ENCODE measurements at regions not wholly inside any gene's neighbourhood (a gene's known extent, or its start where the extent isn't known, plus 50 kb on each side); places are given as distances from the start of the nearest gene placed in this dataset.
"Not testable (repeated sequence)": the region's sequence is repeated elsewhere in the genome, so short reads cannot be mapped to it uniquely, and the experiment has no call there.

DNA sequence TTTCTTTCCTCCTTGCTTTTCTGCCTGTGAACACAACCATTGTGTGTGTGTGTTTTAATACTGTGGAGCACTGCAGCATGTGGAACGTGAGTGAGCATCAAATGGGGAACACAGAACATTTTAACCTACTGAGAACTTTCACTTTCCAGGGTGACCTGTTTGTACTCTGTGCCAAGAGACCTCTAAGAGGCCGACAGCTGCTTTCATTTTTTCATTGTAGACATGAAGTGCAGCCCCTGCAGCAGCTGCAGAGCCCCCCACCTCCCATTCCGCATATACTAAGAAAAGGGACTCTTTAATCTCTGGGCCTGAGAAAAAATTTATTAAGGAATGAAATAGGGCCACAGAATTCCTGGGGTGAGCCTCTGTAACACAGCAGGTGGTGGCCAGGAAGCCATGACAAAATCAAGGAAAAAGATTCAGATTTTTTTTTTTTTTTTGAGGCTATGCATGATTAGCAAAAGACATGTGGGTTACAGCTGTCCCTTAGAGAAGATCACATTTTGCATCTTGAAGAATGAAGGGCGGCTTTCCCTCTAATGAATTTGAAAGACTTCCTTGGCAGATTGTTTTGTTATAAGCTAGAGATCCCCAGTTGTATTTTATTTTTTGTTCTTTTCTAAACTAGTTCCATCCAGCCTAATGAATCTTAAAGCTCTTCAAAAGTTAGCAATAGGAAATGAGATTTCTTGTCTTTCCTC lies 503.4 kb downstream of the CD109 start:
- Mint-ChIP-seq H3K36me3 (no peaks in the 10 kb centered on the region), H3K9me3 (peaks cover 0 to 3% (median 1%) of the 10 kb centered on the region in 7 donors), H3K4me1 (no peaks in the 10 kb centered on the region), H3K27me3 (no peaks in the 10 kb centered on the region), H3K27ac (no peak overlapping the region), H3K4me3 (no peak overlapping the region)
- Histone ChIP-seq H3K36me3 (ENCODE audit: control insufficient read depth, insufficient read depth, low read length) (no peaks in the 10 kb centered on the region), H3K27ac (ENCODE audit: insufficient read depth, low read length, poor library complexity, severe bottlenecking) (no peak overlapping the region), H3K4me3 (ENCODE audit: low read depth, low read length) (no peak overlapping the region), H3K27me3 (ENCODE audit: control insufficient read depth, insufficient read depth, low read length) (no peaks in the 10 kb centered on the region), H3K4me1 (ENCODE audit: control insufficient read depth, insufficient read depth, low read length, poor library complexity, severe bottlenecking) (no peaks in the 10 kb centered on the region), H3K9me3 (ENCODE audit: control insufficient read depth in 2 of 2, low read length in 2 of 2) (peaks cover 0 to 3% of the 10 kb centered on the region in 2 experiments)
- DNase-seq, result no peak
- no peak for ATAC-seq (ENCODE audit: low read depth in 2 of 2)

DNA sequence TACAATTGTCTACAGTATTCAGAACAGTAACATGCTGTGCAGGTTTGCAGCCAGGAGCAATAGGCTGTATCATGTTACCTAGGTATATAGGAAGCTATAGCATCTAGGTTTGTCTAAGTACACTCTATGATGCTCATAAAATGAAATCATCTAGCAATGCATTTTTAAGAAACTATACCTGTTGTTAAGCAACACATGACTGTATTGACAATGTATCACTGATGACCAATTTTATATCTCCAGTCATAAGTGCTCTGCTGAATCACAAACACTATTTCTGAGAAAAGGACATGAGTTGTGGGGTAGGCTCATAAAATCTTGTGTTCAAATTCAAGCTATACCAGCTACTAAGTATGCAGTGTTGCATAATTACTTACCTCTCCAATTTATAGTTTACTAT lies 501.3 kb downstream of the CD109 start:
- Mint-ChIP-seq H3K36me3 (no peaks in the 10 kb centered on the region), H3K4me3 (no peak overlapping the region), H3K27ac (no peak overlapping the region), H3K27me3 (no peaks in the 10 kb centered on the region), H3K9me3 (peaks cover 0 to 5% (median 0%) of the 10 kb centered on the region in 7 donors), H3K4me1 (no peaks in the 10 kb centered on the region)
- Histone ChIP-seq H3K4me1 (ENCODE audit: control insufficient read depth, insufficient read depth, low read length, poor library complexity, severe bottlenecking) (no peaks in the 10 kb centered on the region), H3K27ac (ENCODE audit: insufficient read depth, low read length, poor library complexity, severe bottlenecking) (no peak overlapping the region), H3K27me3 (ENCODE audit: control insufficient read depth, insufficient read depth, low read length) (no peaks in the 10 kb centered on the region), H3K4me3 (ENCODE audit: low read depth, low read length) (no peak overlapping the region), H3K9me3 (ENCODE audit: control insufficient read depth in 2 of 2, low read length in 2 of 2) (peaks cover 0 to 4% of the 10 kb centered on the region in 2 experiments), H3K36me3 (ENCODE audit: control insufficient read depth, insufficient read depth, low read length) (no peaks in the 10 kb centered on the region)
- ATAC-seq (ENCODE audit: low read depth in 2 of 2) (no peak), DNase-seq (no peak)

DNA sequence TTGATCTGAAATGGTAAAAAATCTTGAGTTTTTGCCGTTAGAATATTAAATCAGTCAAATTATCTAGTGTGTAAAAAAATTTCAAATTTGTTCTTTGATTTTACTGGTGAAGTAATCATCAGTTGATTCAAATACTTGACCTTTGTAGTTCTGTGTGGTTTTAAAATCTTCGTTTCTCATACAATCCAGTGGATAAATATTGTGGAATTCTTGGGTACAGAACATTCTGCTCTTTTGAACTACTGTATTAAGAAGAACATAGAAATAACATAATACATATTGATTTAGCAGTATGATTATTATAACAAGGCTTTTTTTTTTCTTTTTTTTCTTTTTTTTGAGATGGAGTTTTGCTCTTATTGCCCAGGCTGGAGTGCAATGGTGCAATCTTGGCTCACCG lies 491.8 kb downstream of the CD109 start:
- no peak overlapping the region for H3K27ac Mint-ChIP-seq
- no peaks in the 10 kb centered on the region for H3K4me1 Mint-ChIP-seq
- Histone ChIP-seq H3K9me3 (ENCODE audit: control insufficient read depth in 2 of 2, low read length in 2 of 2) (no peaks in the 10 kb centered on the region), H3K4me3 (ENCODE audit: low read depth, low read length) (no peak overlapping the region), H3K4me1 (ENCODE audit: control insufficient read depth, insufficient read depth, low read length, poor library complexity, severe bottlenecking) (no peaks in the 10 kb centered on the region), H3K36me3 (ENCODE audit: control insufficient read depth, insufficient read depth, low read length) (no peaks in the 10 kb centered on the region), H3K27me3 (ENCODE audit: control insufficient read depth, insufficient read depth, low read length) (no peaks in the 10 kb centered on the region), H3K27ac (ENCODE audit: insufficient read depth, low read length, poor library complexity, severe bottlenecking) (no peak overlapping the region)
- no peaks in the 10 kb centered on the region for H3K27me3 Mint-ChIP-seq
- no peak for DNase-seq
- H3K36me3 Mint-ChIP-seq, result no peaks in the 10 kb centered on the region
- peaks cover 0 to 8% (median 3%) of the 10 kb centered on the region in 7 donors for H3K9me3 Mint-ChIP-seq
- H3K4me3 Mint-ChIP-seq, result no peak overlapping the region
- ATAC-seq (ENCODE audit: low read depth in 2 of 2), result no peak

DNA sequence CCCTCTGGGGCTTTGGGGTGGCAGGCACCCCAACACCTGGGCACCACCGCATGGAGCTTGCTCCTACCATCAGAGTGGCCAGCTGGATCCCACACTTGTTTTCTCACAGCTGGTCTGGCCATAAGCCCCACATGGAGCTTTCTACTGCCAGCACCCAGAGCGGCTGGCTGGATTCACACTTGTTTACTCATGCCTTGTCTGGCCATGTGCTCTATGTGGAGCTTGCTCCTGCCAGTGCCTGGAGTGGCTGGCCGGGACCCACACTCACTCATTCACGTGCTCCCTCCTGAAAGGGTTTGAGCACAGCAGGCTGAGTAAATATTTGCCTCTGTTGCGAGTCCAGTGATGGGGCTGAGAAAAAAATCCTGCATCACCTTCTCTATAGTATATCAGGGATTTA lies 487.0 kb downstream of the CD109 start:
- peaks cover 0 to 6% (median 3%) of the 10 kb centered on the region in 7 donors for H3K9me3 Mint-ChIP-seq
- no peaks in the 10 kb centered on the region for H3K9me3 ChIP-seq (ENCODE audit: control insufficient read depth in 2 of 2, low read length in 2 of 2)
- H3K27me3 ChIP-seq (ENCODE audit: control insufficient read depth, insufficient read depth, low read length), result no peaks in the 10 kb centered on the region
- no peaks in the 10 kb centered on the region for H3K27me3 Mint-ChIP-seq
- DNase-seq (no peak), ATAC-seq (ENCODE audit: low read depth in 2 of 2) (no peak)
- no peak overlapping the region for H3K4me3 ChIP-seq (ENCODE audit: low read depth, low read length)
- H3K36me3 ChIP-seq (ENCODE audit: control insufficient read depth, insufficient read depth, low read length), result no peaks in the 10 kb centered on the region
- no peak overlapping the region for H3K27ac ChIP-seq (ENCODE audit: insufficient read depth, low read length, poor library complexity, severe bottlenecking)
- no peaks in the 10 kb centered on the region for H3K36me3 Mint-ChIP-seq
- no peak overlapping the region for H3K27ac Mint-ChIP-seq
- no peaks in the 10 kb centered on the region for H3K4me1 Mint-ChIP-seq
- H3K4me1 ChIP-seq (ENCODE audit: control insufficient read depth, insufficient read depth, low read length, poor library complexity, severe bottlenecking), result no peaks in the 10 kb centered on the region
- no peak overlapping the region for H3K4me3 Mint-ChIP-seq

DNA sequence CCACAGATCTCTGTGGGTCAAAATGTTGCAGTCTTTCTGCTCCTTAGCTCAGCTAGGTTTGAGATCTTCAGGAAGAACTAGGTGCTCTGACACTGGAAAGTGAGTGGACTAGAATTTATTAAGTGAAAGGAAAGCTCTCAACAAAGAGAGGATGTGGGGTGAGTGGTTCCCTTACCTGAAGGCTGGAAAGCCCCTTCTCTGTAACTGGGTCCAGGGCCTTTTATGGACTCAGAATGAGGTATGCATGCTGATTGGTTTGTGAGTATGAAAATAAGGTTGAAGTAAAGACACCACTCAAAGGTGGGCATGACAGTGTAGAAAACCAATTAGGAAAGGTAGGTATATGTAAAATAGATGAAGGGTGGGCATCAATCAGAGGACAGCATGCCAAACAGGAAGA lies 485.5 kb downstream of the CD109 start:
- Histone ChIP-seq H3K36me3 (ENCODE audit: control insufficient read depth, insufficient read depth, low read length) (no peaks in the 10 kb centered on the region), H3K4me3 (ENCODE audit: low read depth, low read length) (no peak overlapping the region), H3K4me1 (ENCODE audit: control insufficient read depth, insufficient read depth, low read length, poor library complexity, severe bottlenecking) (no peaks in the 10 kb centered on the region), H3K9me3 (ENCODE audit: control insufficient read depth in 2 of 2, low read length in 2 of 2) (no peaks in the 10 kb centered on the region), H3K27ac (ENCODE audit: insufficient read depth, low read length, poor library complexity, severe bottlenecking) (no peak overlapping the region), H3K27me3 (ENCODE audit: control insufficient read depth, insufficient read depth, low read length) (no peaks in the 10 kb centered on the region)
- no peak overlapping the region for H3K27ac Mint-ChIP-seq
- H3K4me1 Mint-ChIP-seq, result no peaks in the 10 kb centered on the region
- DNase-seq (no peak), ATAC-seq (ENCODE audit: low read depth in 2 of 2) (no peak)
- no peak overlapping the region for H3K4me3 Mint-ChIP-seq
- no peaks in the 10 kb centered on the region for H3K36me3 Mint-ChIP-seq
- H3K9me3 Mint-ChIP-seq, result peaks cover 0 to 6% (median 3%) of the 10 kb centered on the region in 7 donors
- H3K27me3 Mint-ChIP-seq, result no peaks in the 10 kb centered on the region

DNA sequence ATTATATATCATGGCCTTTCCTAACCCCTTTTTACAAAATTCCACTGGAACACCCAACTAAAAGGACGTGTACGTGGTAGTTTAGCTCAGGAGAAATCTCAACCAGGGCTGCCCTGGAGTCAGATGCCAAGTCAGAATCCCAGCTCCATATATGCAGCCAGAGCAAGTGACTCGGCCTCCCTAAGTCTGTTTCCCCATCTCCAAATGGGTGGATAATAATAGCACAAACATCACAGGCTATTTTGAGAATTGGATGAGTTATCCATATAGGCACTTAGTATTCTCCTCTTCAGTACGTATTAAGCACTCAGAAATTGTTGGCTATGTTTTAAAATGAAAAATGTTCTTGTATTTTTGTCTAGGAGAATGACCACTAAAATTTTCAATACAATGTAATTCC lies 481.5 kb downstream of the CD109 start:
- no peak for DNase-seq
- H3K4me1 ChIP-seq (ENCODE audit: control insufficient read depth, insufficient read depth, low read length, poor library complexity, severe bottlenecking), result no peaks in the 10 kb centered on the region
- no peak for ATAC-seq (ENCODE audit: low read depth in 2 of 2)
- Mint-ChIP-seq H3K4me3 (no peak overlapping the region), H3K36me3 (no peaks in the 10 kb centered on the region), H3K4me1 (no peaks in the 10 kb centered on the region), H3K9me3 (peaks cover 0 to 3% (median 0%) of the 10 kb centered on the region in 7 donors), H3K27ac (no peak overlapping the region), H3K27me3 (no peaks in the 10 kb centered on the region)
- H3K27ac ChIP-seq (ENCODE audit: insufficient read depth, low read length, poor library complexity, severe bottlenecking), result no peak overlapping the region
- no peaks in the 10 kb centered on the region for H3K27me3 ChIP-seq (ENCODE audit: control insufficient read depth, insufficient read depth, low read length)
- H3K4me3 ChIP-seq (ENCODE audit: low read depth, low read length), result no peak overlapping the region
- H3K9me3 ChIP-seq (ENCODE audit: control insufficient read depth in 2 of 2, low read length in 2 of 2), result no peaks in the 10 kb centered on the region
- H3K36me3 ChIP-seq (ENCODE audit: control insufficient read depth, insufficient read depth, low read length), result no peaks in the 10 kb centered on the region

DNA sequence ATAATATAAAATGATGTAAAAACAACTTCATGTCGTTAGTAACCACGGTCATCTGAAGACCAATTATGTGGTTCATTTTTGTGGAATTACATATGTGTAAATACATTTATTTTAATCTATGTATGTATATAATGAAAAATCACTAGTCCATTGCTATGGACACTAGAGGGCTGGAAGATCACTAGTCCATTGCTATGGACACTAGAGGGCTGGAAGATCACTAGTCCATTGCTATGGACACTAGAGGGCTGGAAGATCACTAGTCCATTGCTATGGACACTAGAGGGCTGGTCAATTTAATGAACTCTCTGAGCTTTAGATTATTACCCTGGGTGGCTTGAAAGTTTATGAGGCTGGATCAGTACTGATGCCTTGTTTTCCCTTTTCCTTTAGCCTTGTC lies 474.5 kb downstream of the CD109 start:
- H3K27ac Mint-ChIP-seq; H3K4me3 Mint-ChIP-seq; ATAC-seq (ENCODE audit: low read depth in 2 of 2); H3K9me3 ChIP-seq (ENCODE audit: control insufficient read depth in 2 of 2, low read length in 2 of 2); H3K4me1 ChIP-seq (ENCODE audit: control insufficient read depth, insufficient read depth, low read length, poor library complexity, severe bottlenecking); H3K36me3 Mint-ChIP-seq; H3K9me3 Mint-ChIP-seq; H3K27me3 ChIP-seq (ENCODE audit: control insufficient read depth, insufficient read depth, low read length); H3K27ac ChIP-seq (ENCODE audit: insufficient read depth, low read length, poor library complexity, severe bottlenecking); H3K36me3 ChIP-seq (ENCODE audit: control insufficient read depth, insufficient read depth, low read length); H3K4me1 Mint-ChIP-seq; H3K27me3 Mint-ChIP-seq; DNase-seq; H3K4me3 ChIP-seq (ENCODE audit: low read depth, low read length): not testable (repeated sequence)

DNA sequence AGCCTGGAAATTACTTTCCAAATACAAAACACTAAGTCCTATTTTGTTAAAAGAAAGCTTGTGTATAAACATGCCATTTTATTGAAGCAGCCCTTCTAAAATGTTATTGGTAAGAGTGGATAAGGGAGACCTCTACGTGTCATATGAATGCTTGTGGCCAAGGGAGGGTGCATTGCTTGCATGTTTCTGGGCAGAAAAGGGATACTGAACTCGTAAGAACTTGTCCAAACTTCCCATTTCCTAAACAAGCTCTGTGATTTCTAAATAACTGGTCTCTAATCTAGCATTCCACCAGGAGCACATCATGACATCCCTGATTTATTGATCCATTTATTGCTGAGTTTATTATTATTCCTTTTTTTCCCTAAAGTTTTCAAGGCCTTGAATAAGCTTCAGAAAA lies 474.1 kb downstream of the CD109 start:
- Histone ChIP-seq H3K4me3 (ENCODE audit: low read depth, low read length) (no peak overlapping the region), H3K9me3 (ENCODE audit: control insufficient read depth in 2 of 2, low read length in 2 of 2) (no peaks in the 10 kb centered on the region), H3K36me3 (ENCODE audit: control insufficient read depth, insufficient read depth, low read length) (no peaks in the 10 kb centered on the region), H3K4me1 (ENCODE audit: control insufficient read depth, insufficient read depth, low read length, poor library complexity, severe bottlenecking) (no peaks in the 10 kb centered on the region), H3K27me3 (ENCODE audit: control insufficient read depth, insufficient read depth, low read length) (no peaks in the 10 kb centered on the region), H3K27ac (ENCODE audit: insufficient read depth, low read length, poor library complexity, severe bottlenecking) (no peak overlapping the region)
- Mint-ChIP-seq H3K27me3 (no peaks in the 10 kb centered on the region), H3K4me3 (no peak overlapping the region), H3K4me1 (no peaks in the 10 kb centered on the region), H3K36me3 (no peaks in the 10 kb centered on the region), H3K9me3 (peaks cover 0 to 6% (median 0%) of the 10 kb centered on the region in 7 donors), H3K27ac (no peak overlapping the region)
- ATAC-seq (ENCODE audit: low read depth in 2 of 2) (no peak), DNase-seq (no peak)

Data from CD4-positive, CD25-positive, alpha-beta regulatory T cell (primary cell).